ENCODE measurements at regions not wholly inside any gene's neighbourhood (a gene's known extent, or its start where the extent isn't known, plus 50 kb on each side); places are given as distances from the start of the nearest gene placed in this dataset.

DNA sequence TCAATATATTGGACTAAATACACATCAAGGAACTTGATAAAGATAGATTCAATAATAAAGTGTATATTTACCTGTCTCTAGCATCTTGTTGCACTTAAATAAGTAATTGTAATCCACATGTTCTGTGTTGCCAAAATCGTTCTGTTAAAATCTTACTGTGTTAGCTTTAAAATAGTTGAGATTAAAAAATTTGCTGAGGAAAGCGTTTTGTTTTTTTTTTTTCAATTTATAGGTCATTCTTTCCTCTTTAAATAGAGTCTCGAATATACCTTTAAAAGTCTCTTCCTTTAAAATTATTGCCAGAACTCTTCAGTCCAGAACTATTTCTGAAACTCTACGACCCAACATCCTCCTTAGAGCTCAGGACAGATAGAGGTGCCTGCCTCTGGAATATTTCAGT lies 195.6 kb upstream of the OPRM1 start:
- DNase-seq (ENCODE audit: low spot score): no peak
- no peaks in the 10 kb centered on the region for H3K27me3 ChIP-seq (ENCODE audit: control insufficient read depth in 4 of 4, insufficient read depth in 4 of 4, low read length in 3 of 4)
- no peak for TF ChIP-seq YY1 (IDR thresholded peaks at IDR 0.05)
- TF ChIP-seq CTCF (IDR thresholded peaks at IDR 0.05; ENCODE audit: low read depth, low read length, missing input control): no peak
- no peak overlapping the region for H3K27ac ChIP-seq (ENCODE audit: low read depth in 1 of 2, low read length in 2 of 2)
- no peaks in the 10 kb centered on the region for H3K9me3 ChIP-seq (ENCODE audit: control insufficient read depth in 4 of 4, low read length in 3 of 4)
- no peak overlapping the region for H3K4me3 ChIP-seq (ENCODE audit: low read depth in 1 of 3, low read length in 3 of 3)
- WGBS: 52% methylated on average over 4 of the region's 4 CpGs
- no peaks in the 10 kb centered on the region for H3K36me3 ChIP-seq (ENCODE audit: control insufficient read depth in 4 of 4, insufficient read depth in 3 of 4, low read depth in 1 of 4, low read length in 3 of 4)
- H3K9ac ChIP-seq (ENCODE audit: low read depth in 1 of 2, low read length in 2 of 2): no peak overlapping the region
- no peaks in the 10 kb centered on the region for H3K4me1 ChIP-seq (ENCODE audit: control insufficient read depth in 4 of 4, insufficient read depth in 4 of 4, low read length in 3 of 4)

DNA sequence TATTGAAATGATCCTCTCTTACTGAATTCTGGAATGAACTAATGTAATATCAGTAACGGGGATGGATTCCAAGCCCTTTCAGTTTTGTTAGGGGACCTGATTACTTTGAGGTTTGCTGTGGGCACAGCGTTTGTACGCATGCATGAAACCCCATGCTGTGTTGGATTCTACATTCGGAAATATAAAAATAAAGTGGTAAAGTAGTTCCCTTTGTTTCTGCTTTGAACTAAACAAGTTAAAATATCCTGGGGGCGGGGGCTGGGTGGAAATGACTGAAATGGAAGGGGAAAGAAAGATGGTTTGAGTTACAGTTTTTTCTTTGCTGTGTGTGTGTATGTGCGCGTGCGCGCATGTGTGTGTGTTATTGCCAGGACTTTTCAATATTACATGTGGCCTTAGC lies 196.5 kb upstream of the OPRM1 start:
- no peak for TF ChIP-seq RAD21 (IDR thresholded peaks at IDR 0.05)
- no peak for TF ChIP-seq HNF4G (IDR thresholded peaks at IDR 0.05)
- TF ChIP-seq GABPA (IDR thresholded peaks at IDR 0.05 in 1 of 2, conservative IDR thresholded peaks at IDR 0.05 in 1 of 2): no peak
- TF ChIP-seq FOXA1 (IDR thresholded peaks at IDR 0.05): no peak
- TF ChIP-seq ZBTB33 (IDR thresholded peaks at IDR 0.05): no peak
- TF ChIP-seq SP1 (IDR thresholded peaks at IDR 0.05): no peak
- no peak for TF ChIP-seq FOXA2 (IDR thresholded peaks at IDR 0.05)
- TF ChIP-seq, protein P1, sequence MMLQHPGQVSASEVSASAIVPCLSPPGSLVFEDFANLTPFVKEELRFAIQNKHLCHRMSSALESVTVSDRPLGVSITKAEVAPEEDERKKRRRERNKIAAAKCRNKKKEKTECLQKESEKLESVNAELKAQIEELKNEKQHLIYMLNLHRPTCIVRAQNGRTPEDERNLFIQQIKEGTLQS (IDR thresholded peaks at IDR 0.05): no peak
- TF ChIP-seq JUND (IDR thresholded peaks at IDR 0.05): no peak
- no peak for TF ChIP-seq NR2F2 (IDR thresholded peaks at IDR 0.05)
- no peak for TF ChIP-seq HNF4A (conservative IDR thresholded peaks at IDR 0.05)
- no peak for TF ChIP-seq TAF1 (conservative IDR thresholded peaks at IDR 0.05)
- Histone ChIP-seq H3K27ac (ENCODE audit: low read depth in 1 of 2, low read length in 2 of 2) (no peak overlapping the region), H3K36me3 (ENCODE audit: control insufficient read depth in 4 of 4, insufficient read depth in 3 of 4, low read depth in 1 of 4, low read length in 3 of 4) (no peaks in the 10 kb centered on the region), H3K4me1 (ENCODE audit: control insufficient read depth in 4 of 4, insufficient read depth in 4 of 4, low read length in 3 of 4) (no peaks in the 10 kb centered on the region), H3K9ac (ENCODE audit: low read depth in 1 of 2, low read length in 2 of 2) (no peak overlapping the region), H3K9me3 (ENCODE audit: control insufficient read depth in 4 of 4, low read length in 3 of 4) (no peaks in the 10 kb centered on the region), H3K27me3 (ENCODE audit: control insufficient read depth in 4 of 4, insufficient read depth in 4 of 4, low read length in 3 of 4) (no peaks in the 10 kb centered on the region), H3K4me3 (ENCODE audit: low read depth in 1 of 3, low read length in 3 of 3) (no peak overlapping the region)
- no peak for DNase-seq (ENCODE audit: low spot score)
- WGBS: 84% methylated on average over 9 of the region's 9 CpGs

- Histone ChIP-seq H3K4me1 (ENCODE audit: control insufficient read depth in 4 of 4, insufficient read depth in 4 of 4, low read length in 3 of 4) (no peaks in the 10 kb centered on the region), H3K9ac (ENCODE audit: low read depth in 1 of 2, low read length in 2 of 2) (no peak overlapping the region), H3K27ac (ENCODE audit: low read depth in 1 of 2, low read length in 2 of 2) (no peak overlapping the region), H3K27me3 (ENCODE audit: control insufficient read depth in 4 of 4, insufficient read depth in 4 of 4, low read length in 3 of 4) (no peaks in the 10 kb centered on the region), H3K4me3 (ENCODE audit: low read depth in 1 of 3, low read length in 3 of 3) (no peak overlapping the region), H3K9me3 (ENCODE audit: control insufficient read depth in 4 of 4, low read length in 3 of 4) (no peaks in the 10 kb centered on the region), H3K36me3 (ENCODE audit: control insufficient read depth in 4 of 4, insufficient read depth in 3 of 4, low read depth in 1 of 4, low read length in 3 of 4) (no peaks in the 10 kb centered on the region)
- no peak for DNase-seq (ENCODE audit: low spot score)
- 51% methylated on average over 3 of the region's 3 CpGs for WGBS
- TF ChIP-seq, protein P2, sequence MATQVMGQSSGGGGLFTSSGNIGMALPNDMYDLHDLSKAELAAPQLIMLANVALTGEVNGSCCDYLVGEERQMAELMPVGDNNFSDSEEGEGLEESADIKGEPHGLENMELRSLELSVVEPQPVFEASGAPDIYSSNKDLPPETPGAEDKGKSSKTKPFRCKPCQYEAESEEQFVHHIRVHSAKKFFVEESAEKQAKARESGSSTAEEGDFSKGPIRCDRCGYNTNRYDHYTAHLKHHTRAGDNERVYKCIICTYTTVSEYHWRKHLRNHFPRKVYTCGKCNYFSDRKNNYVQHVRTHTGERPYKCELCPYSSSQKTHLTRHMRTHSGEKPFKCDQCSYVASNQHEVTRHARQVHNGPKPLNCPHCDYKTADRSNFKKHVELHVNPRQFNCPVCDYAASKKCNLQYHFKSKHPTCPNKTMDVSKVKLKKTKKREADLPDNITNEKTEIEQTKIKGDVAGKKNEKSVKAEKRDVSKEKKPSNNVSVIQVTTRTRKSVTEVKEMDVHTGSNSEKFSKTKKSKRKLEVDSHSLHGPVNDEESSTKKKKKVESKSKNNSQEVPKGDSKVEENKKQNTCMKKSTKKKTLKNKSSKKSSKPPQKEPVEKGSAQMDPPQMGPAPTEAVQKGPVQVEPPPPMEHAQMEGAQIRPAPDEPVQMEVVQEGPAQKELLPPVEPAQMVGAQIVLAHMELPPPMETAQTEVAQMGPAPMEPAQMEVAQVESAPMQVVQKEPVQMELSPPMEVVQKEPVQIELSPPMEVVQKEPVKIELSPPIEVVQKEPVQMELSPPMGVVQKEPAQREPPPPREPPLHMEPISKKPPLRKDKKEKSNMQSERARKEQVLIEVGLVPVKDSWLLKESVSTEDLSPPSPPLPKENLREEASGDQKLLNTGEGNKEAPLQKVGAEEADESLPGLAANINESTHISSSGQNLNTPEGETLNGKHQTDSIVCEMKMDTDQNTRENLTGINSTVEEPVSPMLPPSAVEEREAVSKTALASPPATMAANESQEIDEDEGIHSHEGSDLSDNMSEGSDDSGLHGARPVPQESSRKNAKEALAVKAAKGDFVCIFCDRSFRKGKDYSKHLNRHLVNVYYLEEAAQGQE (IDR thresholded peaks at IDR 0.05): no peak
- TF ChIP-seq YY1 (IDR thresholded peaks at IDR 0.05) (no peak), RAD21 (IDR thresholded peaks at IDR 0.05) (no peak), HNF4G (IDR thresholded peaks at IDR 0.05) (no peak), TAF1 (conservative IDR thresholded peaks at IDR 0.05) (no peak), CTCF (IDR thresholded peaks at IDR 0.05; ENCODE audit: low read depth, low read length, missing input control) (no peak), RXRA (IDR thresholded peaks at IDR 0.05) (no peak), GABPA (IDR thresholded peaks at IDR 0.05 in 1 of 2, conservative IDR thresholded peaks at IDR 0.05 in 1 of 2) (no peak)
Observed at GRCh38 chr6:153840039-153840850, 198.8 kb upstream of the OPRM1 start.
